Suprapubic skin (tissue), 4 donors: ENCODE measurements at regions not wholly inside any gene's neighbourhood (a gene's known extent, or its start where the extent isn't known, plus 50 kb on each side); places are given as distances from the start of the nearest gene placed in this dataset.

ENCODE experiments used
- DNase-seq, 2 donors: peaks; one replicate each; pipeline ENCODE4 v3.0.0-alpha.2; 2019; ENCODE audit warnings: low spot score in 2 of 2
- H3K27ac ChIP-seq: fragments of 200-600 bp; sonication (generic); one replicate; pipeline ENCODE4 v1.5.1; 2019
- H3K27me3 ChIP-seq: fragments of 200-600 bp; sonication (generic); one replicate; pipeline ENCODE4 v1.5.1; 2019
- H3K36me3 ChIP-seq: fragments of 200-600 bp; sonication (generic); one replicate; pipeline ENCODE4 v1.5.1; 2019
- H3K4me1 ChIP-seq: fragments of 200-600 bp; sonication (generic); one replicate; pipeline ENCODE4 v1.5.1; 2019
- H3K4me3 ChIP-seq: fragments of 200-600 bp; sonication (generic); one replicate; pipeline ENCODE4 v1.5.1; 2019; ENCODE audit warnings: mild to moderate bottlenecking
- H3K9me3 ChIP-seq: fragments of 200-600 bp; sonication (generic); one replicate; pipeline ENCODE4 v1.5.1; 2019
- CTCF ChIP-seq, 2 donors: fragments of 200-600 bp in 1 of 2; fragments of 450-650 bp in 1 of 2; sonication (generic) in 1 of 2; IDR thresholded peaks; one replicate each; pipeline ENCODE4 v1.5.1; 2016 to 2019; ENCODE audit warnings: antibody characterized with exemption in 2 of 2, mild to moderate bottlenecking in 1 of 2, moderate library complexity in 1 of 2
- EP300 ChIP-seq: sonication (generic); formaldehyde crosslinking; IDR thresholded peaks from one replicate; pipeline ENCODE4 v1.6.1; 2017; ENCODE audit warnings: antibody characterized with exemption
- POLR2A ChIP-seq, 2 donors: fragments of 450-650 bp; IDR thresholded peaks; one replicate each; pipeline ENCODE4 v1.6.1; 2017; ENCODE audit warnings: antibody characterized with exemption in 2 of 2, mild to moderate bottlenecking in 2 of 2, moderate library complexity in 2 of 2
- POLR2AphosphoS5 ChIP-seq, 3 donors: sonication (generic); formaldehyde crosslinking; IDR thresholded peaks; one replicate each; pipeline ENCODE4 v1.6.1; 2017; ENCODE audit warnings: antibody characterized with exemption in 3 of 3
- WGBS: methylation state at CpG from one replicate; pipeline ENCODE4 v1.1.5; 2018; 5-methylcytosine and 5-hydroxymethylcytosine counted together

DNA sequence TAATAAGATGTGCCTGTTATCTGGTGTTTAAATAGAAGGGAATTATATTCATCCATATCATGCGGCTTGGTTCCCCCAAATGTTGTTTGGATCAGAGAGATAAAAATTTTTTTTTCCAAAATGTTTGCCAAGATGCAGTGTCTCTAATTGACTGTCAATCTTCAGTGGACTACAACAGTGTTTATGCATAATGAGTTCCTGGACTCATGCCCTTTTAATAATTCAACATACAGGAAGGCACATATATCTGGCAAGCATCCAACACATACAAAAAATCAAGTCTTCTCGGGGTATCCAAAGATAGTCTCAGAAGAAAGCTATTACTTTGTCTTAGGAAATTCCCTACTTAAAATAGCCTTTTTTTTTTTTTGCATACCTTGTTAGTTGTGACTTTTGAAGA, 1534.7 kb downstream of the EFNA5 start:
- 36% methylated on average over 2 of the region's 2 CpGs for WGBS
- H3K4me3 ChIP-seq: no peak overlapping the region
- H3K4me1 ChIP-seq: no peaks in the 10 kb centered on the region
- no peaks in the 10 kb centered on the region for H3K36me3 ChIP-seq
- DNase-seq: no peak
- no peaks in the 10 kb centered on the region for H3K9me3 ChIP-seq
- TF ChIP-seq POLR2A (IDR thresholded peaks at IDR 0.05) (no peak), EP300 (no peak), CTCF (IDR thresholded peaks at IDR 0.05) (no peak), POLR2AphosphoS5 (IDR thresholded peaks at IDR 0.05) (no peak)
- no peak overlapping the region for H3K27ac ChIP-seq
- no peaks in the 10 kb centered on the region for H3K27me3 ChIP-seq

GRCh38 chr5:106135473-106135872, 1535.3 kb downstream of the EFNA5 start:
- TF ChIP-seq POLR2AphosphoS5 (IDR thresholded peaks at IDR 0.05) (no peak), CTCF (IDR thresholded peaks at IDR 0.05) (no peak), POLR2A (IDR thresholded peaks at IDR 0.05) (no peak), EP300 (no peak)
- H3K36me3 ChIP-seq: no peaks in the 10 kb centered on the region
- DNase-seq: no peak
- no peaks in the 10 kb centered on the region for H3K4me1 ChIP-seq
- H3K27me3 ChIP-seq: no peaks in the 10 kb centered on the region
- WGBS: 69% methylated on average over 1 of the region's 1 CpG
- no peak overlapping the region for H3K27ac ChIP-seq
- H3K9me3 ChIP-seq: no peaks in the 10 kb centered on the region
- H3K4me3 ChIP-seq: no peak overlapping the region

DNA sequence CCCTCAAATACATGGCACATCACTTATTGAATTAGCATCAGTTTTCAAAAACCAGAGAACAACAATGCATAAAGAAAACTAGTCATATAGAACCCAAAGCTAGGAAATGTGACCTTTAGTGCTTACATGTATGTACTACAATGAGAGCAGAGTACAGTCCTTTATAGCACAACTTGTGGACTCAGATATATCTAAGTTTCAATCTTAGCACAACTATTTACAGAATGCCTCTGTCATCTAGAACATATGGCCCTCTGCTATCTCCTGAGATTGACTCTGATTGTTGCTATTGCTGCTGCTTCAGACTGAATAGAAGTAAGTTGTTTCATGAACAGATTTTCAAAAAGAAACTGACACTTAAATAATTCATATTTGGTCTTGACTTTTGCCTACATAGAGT, 1536.2 kb downstream of the EFNA5 start:
- DNase-seq: no peak
- Histone ChIP-seq H3K4me3 (no peak overlapping the region), H3K4me1 (no peaks in the 10 kb centered on the region), H3K9me3 (no peaks in the 10 kb centered on the region), H3K27me3 (no peaks in the 10 kb centered on the region), H3K27ac (no peak overlapping the region), H3K36me3 (no peaks in the 10 kb centered on the region)
- no peak for TF ChIP-seq POLR2AphosphoS5 (IDR thresholded peaks at IDR 0.05)
- no peak for TF ChIP-seq CTCF (IDR thresholded peaks at IDR 0.05)
- TF ChIP-seq POLR2A (IDR thresholded peaks at IDR 0.05): no peak

- Histone ChIP-seq H3K27me3 (no peaks in the 10 kb centered on the region), H3K36me3 (no peaks in the 10 kb centered on the region), H3K4me3 (no peak overlapping the region), H3K4me1 (no peaks in the 10 kb centered on the region), H3K27ac (no peak overlapping the region), H3K9me3 (no peaks in the 10 kb centered on the region)
- WGBS: 85% methylated on average over 2 of the region's 2 CpGs
- DNase-seq: no peak
- TF ChIP-seq CTCF (IDR thresholded peaks at IDR 0.05): no peak
- no peak for TF ChIP-seq EP300
- no peak for TF ChIP-seq POLR2A (IDR thresholded peaks at IDR 0.05)
- no peak for TF ChIP-seq POLR2AphosphoS5 (IDR thresholded peaks at IDR 0.05)
Observed at GRCh38 chr5:106127985-106128384, 1542.8 kb downstream of the EFNA5 start.

DNA sequence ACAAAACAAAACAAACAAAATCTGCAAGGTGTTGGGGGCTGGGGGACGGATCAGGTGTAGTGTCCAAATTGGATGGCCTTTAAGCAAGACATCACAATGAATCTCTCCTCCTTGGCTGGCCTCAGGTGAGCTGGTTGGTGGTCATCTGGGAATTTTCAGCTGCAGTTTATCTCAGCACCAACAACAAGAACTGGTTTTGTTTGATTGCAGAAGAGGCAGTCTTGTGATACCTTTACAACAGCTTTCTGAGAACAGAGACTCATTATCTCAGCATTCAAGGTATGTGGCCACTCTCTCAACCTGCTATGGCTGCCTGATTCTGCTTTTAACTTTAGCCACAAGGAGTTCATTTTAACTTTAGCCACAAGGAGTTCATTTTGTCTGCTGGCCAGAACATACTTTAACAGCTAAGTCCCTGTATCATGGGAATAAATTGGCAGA, 1543.4 kb downstream of the EFNA5 start:
- Histone ChIP-seq H3K27ac (no peak overlapping the region), H3K36me3 (no peaks in the 10 kb centered on the region), H3K4me3 (no peak overlapping the region), H3K4me1 (no peaks in the 10 kb centered on the region), H3K27me3 (no peaks in the 10 kb centered on the region), H3K9me3 (no peaks in the 10 kb centered on the region)
- 75% methylated on average over 1 of the region's 1 CpG for WGBS
- TF ChIP-seq POLR2AphosphoS5 (IDR thresholded peaks at IDR 0.05) (no peak), EP300 (no peak), POLR2A (IDR thresholded peaks at IDR 0.05) (no peak), CTCF (IDR thresholded peaks at IDR 0.05) (no peak)
- DNase-seq: no peak
